Bronchial epithelial cell (primary cell): ENCODE measurements at regions not wholly inside any gene's neighbourhood (a gene's known extent, or its start where the extent isn't known, plus 50 kb on each side); places are given as distances from the start of the nearest gene placed in this dataset.

Experiments used
- DNase-seq: peaks from one replicate; pipeline ENCODE4 v3.0.0-alpha.2; 2010; ENCODE audit warnings: low read depth
- FAIRE-seq: peaks from 2 replicates; lab custom pipeline; 2011; peaks lifted over from hg19 to GRCh38; lab: Jason Lieb, UNC
- H3K27me3 ChIP-seq: 2 replicates; pipeline ENCODE4 v1.5.1; 2011; ENCODE audit warnings: low read length; ENCODE audit not compliant: control insufficient read depth, insufficient read depth
- H3K36me3 ChIP-seq: 2 replicates; pipeline ENCODE4 v1.5.1; 2011; ENCODE audit warnings: low read length; ENCODE audit not compliant: control insufficient read depth, insufficient read depth
- H3K4me3 ChIP-seq: 2 replicates; pipeline ENCODE4 v1.5.1; 2011; ENCODE audit warnings: mild to moderate bottlenecking, low read depth, low read length, control low read depth
- TF ChIP-seq, protein P1 (sequence below): IDR thresholded peaks from 2 replicates; pipeline ENCODE4 v1.5.1; 2011; ENCODE audit warnings: mild to moderate bottlenecking, moderate library complexity, low read length, control low read depth, inconsistent platforms; ENCODE audit not compliant: insufficient read depth, severe bottlenecking

GRCh38 chr2:8578335-8579244 is 103.3 kb upstream of the ID2 start:
- Histone ChIP-seq H3K36me3 (no peaks in the 10 kb centered on the region), H3K4me3 (no peak overlapping the region), H3K27me3 (no peaks in the 10 kb centered on the region)
- no peak for FAIRE-seq
- TF ChIP-seq, protein P1, sequence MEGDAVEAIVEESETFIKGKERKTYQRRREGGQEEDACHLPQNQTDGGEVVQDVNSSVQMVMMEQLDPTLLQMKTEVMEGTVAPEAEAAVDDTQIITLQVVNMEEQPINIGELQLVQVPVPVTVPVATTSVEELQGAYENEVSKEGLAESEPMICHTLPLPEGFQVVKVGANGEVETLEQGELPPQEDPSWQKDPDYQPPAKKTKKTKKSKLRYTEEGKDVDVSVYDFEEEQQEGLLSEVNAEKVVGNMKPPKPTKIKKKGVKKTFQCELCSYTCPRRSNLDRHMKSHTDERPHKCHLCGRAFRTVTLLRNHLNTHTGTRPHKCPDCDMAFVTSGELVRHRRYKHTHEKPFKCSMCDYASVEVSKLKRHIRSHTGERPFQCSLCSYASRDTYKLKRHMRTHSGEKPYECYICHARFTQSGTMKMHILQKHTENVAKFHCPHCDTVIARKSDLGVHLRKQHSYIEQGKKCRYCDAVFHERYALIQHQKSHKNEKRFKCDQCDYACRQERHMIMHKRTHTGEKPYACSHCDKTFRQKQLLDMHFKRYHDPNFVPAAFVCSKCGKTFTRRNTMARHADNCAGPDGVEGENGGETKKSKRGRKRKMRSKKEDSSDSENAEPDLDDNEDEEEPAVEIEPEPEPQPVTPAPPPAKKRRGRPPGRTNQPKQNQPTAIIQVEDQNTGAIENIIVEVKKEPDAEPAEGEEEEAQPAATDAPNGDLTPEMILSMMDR = no peak
- DNase-seq = no peak

- Histone ChIP-seq H3K27me3 (no peaks in the 10 kb centered on the region), H3K36me3 (no peaks in the 10 kb centered on the region), H3K4me3 (no peak overlapping the region)
- FAIRE-seq = no peak
- DNase-seq = no peak
- TF ChIP-seq, protein P1 = no peak
Observed at GRCh38 chr2:8579485-8580085, 102.3 kb upstream of the ID2 start.

DNA sequence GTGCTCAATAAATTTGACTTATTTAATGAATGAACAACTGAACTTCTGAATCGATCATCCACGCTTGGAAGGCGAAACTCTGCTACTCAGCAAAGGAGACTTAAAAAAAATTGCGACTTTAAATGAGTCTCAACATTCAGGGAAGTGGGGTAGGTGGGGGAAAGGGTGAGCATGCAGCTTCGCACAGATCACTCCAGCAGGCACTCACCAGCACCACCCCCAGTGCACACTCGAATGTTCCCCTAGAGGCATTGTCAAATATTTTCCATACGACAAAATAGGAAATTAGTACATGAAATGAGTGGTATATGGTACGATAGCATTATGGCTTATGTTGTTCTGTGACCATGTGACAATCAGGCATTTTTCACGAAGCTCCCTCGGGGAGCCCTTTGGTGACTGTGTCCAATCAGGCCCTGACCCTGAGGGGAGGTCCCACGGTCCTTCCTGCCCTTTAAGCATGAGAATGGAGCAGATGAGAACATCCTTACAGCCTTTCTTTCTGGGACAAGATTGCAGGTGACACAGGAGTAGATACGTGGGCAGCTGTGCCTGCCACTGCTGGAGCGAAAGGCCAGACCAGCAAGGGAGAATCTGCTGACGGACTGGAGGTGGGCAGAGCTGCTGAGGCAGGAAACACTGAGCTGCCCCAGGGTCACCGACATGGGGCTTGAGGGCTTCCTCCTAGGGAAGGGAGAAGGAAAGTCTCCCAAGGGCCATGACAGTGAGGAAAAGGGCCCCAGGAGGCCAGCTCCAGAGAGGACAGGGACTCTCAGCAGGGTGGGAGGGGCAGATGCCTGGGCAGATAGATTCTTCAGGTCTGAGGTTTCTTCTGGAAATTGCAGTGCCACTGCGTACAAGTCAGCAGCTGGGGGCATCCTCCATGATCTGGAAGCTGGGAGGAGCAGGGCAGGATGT is 101.3 kb upstream of the ID2 start:
- DNase-seq (no peak), FAIRE-seq (peak; percentile 32)
- Histone ChIP-seq H3K36me3 (no peaks in the 10 kb centered on the region), H3K4me3 (no peak overlapping the region), H3K27me3 (no peaks in the 10 kb centered on the region)
- TF ChIP-seq, protein P1 = no peak

DNA sequence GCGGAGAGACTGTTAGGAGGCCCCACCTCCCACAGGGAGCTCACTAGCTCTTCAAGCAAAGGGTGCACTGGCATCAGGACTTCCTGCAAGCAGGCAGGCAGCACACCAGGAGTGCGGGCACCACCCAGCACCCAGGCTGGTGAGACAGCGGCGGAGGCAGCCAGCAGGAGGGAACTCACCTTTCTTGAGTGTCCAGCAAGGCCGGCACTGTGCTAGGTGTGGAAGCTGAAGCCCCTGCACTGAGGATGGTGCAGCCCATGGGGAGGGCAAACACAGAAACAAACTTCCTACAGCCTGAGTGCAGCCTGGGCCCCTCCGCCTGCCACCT is 100.7 kb upstream of the ID2 start:
- TF ChIP-seq, protein P1 = no peak
- no peak for FAIRE-seq
- no peaks in the 10 kb centered on the region for H3K27me3 ChIP-seq
- H3K36me3 ChIP-seq = no peaks in the 10 kb centered on the region
- H3K4me3 ChIP-seq = no peak overlapping the region
- no peak for DNase-seq

DNA sequence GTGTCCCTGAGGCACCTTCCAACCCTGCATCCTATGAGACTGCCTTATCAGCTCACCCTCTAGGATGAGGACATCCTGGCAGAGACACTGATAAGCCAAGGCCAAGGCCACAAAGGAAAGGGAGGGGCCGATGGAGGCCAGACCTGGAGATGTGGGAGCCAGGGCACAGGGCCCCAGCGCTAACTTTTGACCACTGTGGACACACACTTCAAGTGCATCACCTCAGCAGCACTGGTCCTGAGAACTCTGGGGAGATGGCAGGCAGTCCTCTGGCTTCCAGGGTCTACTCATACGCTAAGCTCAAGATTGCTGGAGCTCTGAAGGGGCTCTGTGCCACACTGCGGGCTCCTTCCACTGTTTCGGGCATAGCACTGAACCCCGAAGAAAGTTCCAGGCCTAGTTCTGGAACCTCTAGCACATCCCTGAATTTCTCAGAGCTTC is 100.2 kb upstream of the ID2 start:
- Histone ChIP-seq H3K36me3 (no peaks in the 10 kb centered on the region), H3K4me3 (no peak overlapping the region), H3K27me3 (no peaks in the 10 kb centered on the region)
- FAIRE-seq (no peak), DNase-seq (no peak)
- TF ChIP-seq, protein P1 = no peak
